ENCODE measurements at regions not wholly inside any gene's neighbourhood (a gene's known extent, or its start where the extent isn't known, plus 50 kb on each side); places are given as distances from the start of the nearest gene placed in this dataset.

DNA sequence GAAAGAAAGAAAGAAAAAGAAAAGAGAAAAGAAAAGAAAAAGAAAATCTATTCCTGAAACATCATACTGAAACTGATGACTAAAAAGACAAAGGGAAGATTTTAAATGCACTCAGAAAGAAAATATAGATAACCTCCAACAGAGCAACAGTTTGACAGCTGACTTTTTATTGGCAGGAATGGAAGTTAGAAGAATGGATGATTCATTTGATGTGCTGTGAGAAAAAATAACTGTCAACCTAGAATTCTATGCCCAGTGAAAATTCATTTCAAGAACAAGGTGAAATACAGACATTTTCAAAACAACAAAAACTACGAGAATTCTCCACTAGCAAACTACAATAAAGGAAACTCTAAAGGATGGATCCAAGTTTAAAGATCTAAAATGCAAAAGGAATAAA is 50.5 kb upstream of the HSPA12A start:
- no peak for DNase-seq

DNA sequence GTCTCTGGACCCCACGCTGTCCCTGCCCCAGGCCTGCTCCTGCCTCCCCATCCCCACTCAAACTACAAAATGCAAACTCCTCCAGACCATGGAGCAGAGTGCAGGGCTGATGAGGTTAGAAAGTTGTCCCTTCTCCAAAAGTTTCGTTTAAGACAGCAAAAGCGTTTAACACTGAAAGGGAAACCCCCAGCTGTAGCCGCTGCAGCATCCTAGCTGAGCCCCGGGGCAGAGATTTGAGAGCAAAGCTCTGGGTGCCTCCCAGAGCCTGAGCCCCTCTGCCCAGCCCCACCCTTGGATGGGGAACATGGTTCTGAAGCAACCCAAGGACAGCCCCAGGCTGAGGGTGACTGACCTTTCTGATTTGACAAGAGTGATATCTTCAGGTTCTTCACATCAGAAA is 52.8 kb upstream of the ENO4 start:
- DNase-seq = no peak

DNA sequence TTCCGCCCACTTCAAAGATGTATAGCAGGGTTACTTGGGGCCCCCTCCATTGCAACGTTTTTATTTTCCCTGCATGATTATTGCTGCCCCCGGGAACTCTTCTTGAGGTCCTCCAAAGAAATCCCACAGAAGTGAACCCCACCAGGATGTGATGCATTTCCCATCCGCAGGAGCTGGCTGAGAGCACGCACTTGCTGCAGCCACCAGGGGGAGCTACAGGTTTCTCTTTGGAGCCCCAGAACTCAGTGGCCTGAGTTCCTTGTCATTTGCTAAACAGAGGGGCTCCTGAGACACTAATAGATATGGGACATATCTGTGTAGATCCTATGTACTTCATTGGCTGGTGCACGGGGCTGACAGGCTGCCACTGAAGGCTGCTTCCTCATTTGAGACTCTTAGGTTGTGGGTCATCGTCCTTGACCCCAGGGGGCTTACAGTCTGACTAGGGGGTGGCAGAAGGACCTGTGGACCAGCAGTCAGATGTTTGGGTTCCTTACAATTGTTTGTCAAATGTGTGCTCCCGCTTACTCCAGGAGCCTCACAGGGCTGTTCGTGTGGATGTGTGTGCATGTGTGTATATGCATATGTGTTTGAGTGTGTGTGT is 52.3 kb upstream of the ENO4 start:
- peak; percentile 21 to 25 for DNase-seq

DNA sequence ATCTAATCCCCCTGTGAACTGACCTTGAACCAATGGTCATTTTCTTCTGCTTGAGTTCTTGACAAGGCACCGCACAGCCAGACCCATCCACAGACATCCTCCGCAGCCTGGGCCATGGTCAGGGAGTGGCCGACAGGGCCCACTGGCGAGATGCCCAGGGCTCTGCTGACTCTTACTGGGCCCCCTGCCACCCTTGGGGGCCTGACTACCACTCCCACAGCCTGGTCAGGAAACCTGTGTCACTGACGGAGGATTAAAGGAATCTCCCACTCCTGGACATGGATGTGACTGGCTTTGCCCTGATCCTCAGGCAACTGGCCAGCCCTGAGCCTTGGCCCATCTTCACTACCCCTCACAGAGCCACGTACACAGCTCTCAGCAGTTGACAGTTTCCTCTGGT is 50.4 kb upstream of the ENO4 start:
- DNase-seq = no peak

Data from bone marrow (tissue), 2 donors.